ENCODE measurements at regions not wholly inside any gene's neighbourhood (a gene's known extent, or its start where the extent isn't known, plus 50 kb on each side); places are given as distances from the start of the nearest gene placed in this dataset.
A peak's percentile ranks its signal among the peaks of the same experiment; 100 is the strongest.

GRCh38 chr2:209314653-209315052, 109.2 kb upstream of the MAP2 start:
- no peak for DNase-seq

- DNase-seq: no peak
Observed at GRCh38 chr2:209316141-209316540, 107.7 kb upstream of the MAP2 start.

GRCh38 chr2:209321076-209321475, 102.8 kb upstream of the MAP2 start:
- no peak for DNase-seq

GRCh38 chr2:209321581-209321980, 102.3 kb upstream of the MAP2 start:
- DNase-seq: no peak

GRCh38 chr2:209322041-209322440, 101.8 kb upstream of the MAP2 start:
- DNase-seq: peak in 1 of 3 experiments; percentile 50

GRCh38 chr2:209322905-209323512, 100.8 kb upstream of the MAP2 start:
- no peak for DNase-seq

- DNase-seq: no peak
Observed at GRCh38 chr2:209323738-209324137, 100.1 kb upstream of the MAP2 start.

GRCh38 chr2:209324281-209324680, 99.6 kb upstream of the MAP2 start:
- DNase-seq: no peak

GRCh38 chr2:209331291-209331844, 92.5 kb upstream of the MAP2 start:
- peak in 2 of 3 experiments; percentile 10 to 83 for DNase-seq

GRCh38 chr2:209334188-209335017, 89.4 kb upstream of the MAP2 start:
- peak; percentile 57 to 91 (median 62) for DNase-seq

GRCh38 chr2:209340522-209340921, 83.3 kb upstream of the MAP2 start:
- DNase-seq: no peak

GRCh38 chr2:209344349-209344748, 79.5 kb upstream of the MAP2 start:
- DNase-seq: no peak

- no peak for DNase-seq
Observed at GRCh38 chr2:209348433-209348832, 75.4 kb upstream of the MAP2 start.

GRCh38 chr2:209351636-209352035, 72.2 kb upstream of the MAP2 start:
- peak in 1 of 3 experiments; percentile 10 for DNase-seq

GRCh38 chr2:209358992-209359391, 64.9 kb upstream of the MAP2 start:
- DNase-seq: no peak

GRCh38 chr2:209367075-209367747, 56.6 kb upstream of the MAP2 start:
- no peak for DNase-seq

- DNase-seq: no peak
Observed at GRCh38 chr2:209368406-209368805, 55.4 kb upstream of the MAP2 start.

- DNase-seq: no peak
Observed at GRCh38 chr2:209368914-209369313, 54.9 kb upstream of the MAP2 start.

GRCh38 chr2:209369656-209370055, 54.2 kb upstream of the MAP2 start:
- peak in 1 of 3 experiments; percentile 24 for DNase-seq

GRCh38 chr2:209371407-209371806, 52.4 kb upstream of the MAP2 start:
- no peak for DNase-seq
